Muscle layer of colon (tissue), 2 donors: ENCODE measurements at regions not wholly inside any gene's neighbourhood (a gene's known extent, or its start where the extent isn't known, plus 50 kb on each side); places are given as distances from the start of the nearest gene placed in this dataset.

Experiments used
- H3K27ac ChIP-seq: one replicate; pipeline ENCODE4 v1.7.0; 2013; ENCODE audit warnings: low read depth, mild to moderate bottlenecking, low read length, moderate library complexity
- H3K27me3 ChIP-seq, 2 donors: one replicate each; pipeline ENCODE4 v1.7.0; 2013; ENCODE audit warnings: low read length in 2 of 2, mild to moderate bottlenecking in 2 of 2; ENCODE audit not compliant: insufficient read depth in 2 of 2, control insufficient read depth in 1 of 2
- H3K36me3 ChIP-seq: one replicate; pipeline ENCODE4 v1.7.0; 2013; ENCODE audit warnings: mild to moderate bottlenecking, low read length; ENCODE audit not compliant: insufficient read depth
- H3K4me1 ChIP-seq: one replicate; pipeline ENCODE4 v1.7.0; 2013; ENCODE audit warnings: mild to moderate bottlenecking, low read length; ENCODE audit not compliant: insufficient read depth
- H3K4me3 ChIP-seq, 2 donors: one replicate each; pipeline ENCODE4 v1.7.0; 2013; ENCODE audit warnings: low read length in 2 of 2, low read depth in 1 of 2, mild to moderate bottlenecking in 1 of 2, moderate library complexity in 1 of 2
- H3K9ac ChIP-seq: one replicate; pipeline ENCODE4 v1.7.0; 2013; ENCODE audit warnings: low read length
- H3K9me3 ChIP-seq: one replicate; pipeline ENCODE4 v1.7.0; 2013; ENCODE audit warnings: mild to moderate bottlenecking, low read length
- donor health status: abdominal sarcoma.
- donor health status: Adenocarcinoma of cecum.

- H3K4me1 ChIP-seq, result no peaks in the 10 kb centered on the region
- no peaks in the 10 kb centered on the region for H3K27me3 ChIP-seq
- H3K36me3 ChIP-seq, result no peaks in the 10 kb centered on the region
- no peak overlapping the region for H3K9ac ChIP-seq
- no peak overlapping the region for H3K4me3 ChIP-seq
- H3K9me3 ChIP-seq, result no peaks in the 10 kb centered on the region
- no peak overlapping the region for H3K27ac ChIP-seq
Measured at GRCh38 chr10:89120931-89121763, 86.0 kb downstream of the CH25H start.

GRCh38 chr10:89119651-89120050, 87.5 kb downstream of the CH25H start:
- Histone ChIP-seq H3K9ac (no peak overlapping the region), H3K27me3 (no peaks in the 10 kb centered on the region), H3K36me3 (no peaks in the 10 kb centered on the region), H3K4me3 (no peak overlapping the region), H3K27ac (no peak overlapping the region), H3K4me1 (no peaks in the 10 kb centered on the region), H3K9me3 (no peaks in the 10 kb centered on the region)

- Histone ChIP-seq H3K4me3 (no peak overlapping the region), H3K9me3 (no peaks in the 10 kb centered on the region), H3K36me3 (no peaks in the 10 kb centered on the region), H3K4me1 (no peaks in the 10 kb centered on the region), H3K9ac (no peak overlapping the region), H3K27ac (no peak overlapping the region), H3K27me3 (no peaks in the 10 kb centered on the region)
Measured at GRCh38 chr10:89118091-89118490, 89.0 kb downstream of the CH25H start.

- no peaks in the 10 kb centered on the region for H3K27me3 ChIP-seq
- H3K4me1 ChIP-seq, result no peaks in the 10 kb centered on the region
- H3K9me3 ChIP-seq, result no peaks in the 10 kb centered on the region
- H3K4me3 ChIP-seq, result no peak overlapping the region
- H3K36me3 ChIP-seq, result no peaks in the 10 kb centered on the region
- H3K9ac ChIP-seq, result no peak overlapping the region
- H3K27ac ChIP-seq, result no peak overlapping the region
Measured at GRCh38 chr10:89115876-89116627, 91.1 kb downstream of the CH25H start.

- Histone ChIP-seq H3K27ac (no peak overlapping the region), H3K27me3 (no peaks in the 10 kb centered on the region), H3K9ac (no peak overlapping the region), H3K4me1 (no peaks in the 10 kb centered on the region), H3K36me3 (no peaks in the 10 kb centered on the region), H3K4me3 (no peak overlapping the region), H3K9me3 (no peaks in the 10 kb centered on the region)
Measured at GRCh38 chr10:89114846-89115625, 92.1 kb downstream of the CH25H start.

- H3K27me3 ChIP-seq, result no peaks in the 10 kb centered on the region
- H3K27ac ChIP-seq, result no peak overlapping the region
- H3K36me3 ChIP-seq, result no peaks in the 10 kb centered on the region
- H3K4me1 ChIP-seq, result no peaks in the 10 kb centered on the region
- H3K9me3 ChIP-seq, result no peaks in the 10 kb centered on the region
- H3K9ac ChIP-seq, result no peak overlapping the region
- H3K4me3 ChIP-seq, result no peak overlapping the region
Measured at GRCh38 chr10:89102735-89103134, 104.4 kb downstream of the CH25H start.

GRCh38 chr10:89101943-89102342, 105.2 kb downstream of the CH25H start:
- no peaks in the 10 kb centered on the region for H3K36me3 ChIP-seq
- H3K4me3 ChIP-seq, result no peak overlapping the region
- no peaks in the 10 kb centered on the region for H3K27me3 ChIP-seq
- H3K9ac ChIP-seq, result no peak overlapping the region
- H3K4me1 ChIP-seq, result no peaks in the 10 kb centered on the region
- no peaks in the 10 kb centered on the region for H3K9me3 ChIP-seq
- H3K27ac ChIP-seq, result no peak overlapping the region

- no peak overlapping the region for H3K27ac ChIP-seq
- no peaks in the 10 kb centered on the region for H3K27me3 ChIP-seq
- no peaks in the 10 kb centered on the region for H3K9me3 ChIP-seq
- no peaks in the 10 kb centered on the region for H3K4me1 ChIP-seq
- H3K36me3 ChIP-seq, result no peaks in the 10 kb centered on the region
- no peak overlapping the region for H3K4me3 ChIP-seq
- no peak overlapping the region for H3K9ac ChIP-seq
Measured at GRCh38 chr10:89100680-89101079, 106.4 kb downstream of the CH25H start.

GRCh38 chr10:89097226-89097625, 106.6 kb downstream of the FAS start:
- H3K9ac ChIP-seq, result no peak overlapping the region
- H3K27me3 ChIP-seq, result no peaks in the 10 kb centered on the region
- no peaks in the 10 kb centered on the region for H3K36me3 ChIP-seq
- H3K9me3 ChIP-seq, result no peaks in the 10 kb centered on the region
- no peak overlapping the region for H3K27ac ChIP-seq
- no peaks in the 10 kb centered on the region for H3K4me1 ChIP-seq
- no peak overlapping the region for H3K4me3 ChIP-seq

- Histone ChIP-seq H3K9ac (no peak overlapping the region), H3K4me1 (peaks cover 2% of the 10 kb centered on the region), H3K4me3 (no peak overlapping the region), H3K27ac (no peak overlapping the region), H3K27me3 (no peaks in the 10 kb centered on the region), H3K9me3 (no peaks in the 10 kb centered on the region), H3K36me3 (no peaks in the 10 kb centered on the region)
Measured at GRCh38 chr10:89095701-89096391, 105.2 kb downstream of the FAS start.

GRCh38 chr10:89093728-89094127, 103.1 kb downstream of the FAS start:
- Histone ChIP-seq H3K9ac (no peak overlapping the region), H3K27ac (no peak overlapping the region), H3K36me3 (no peaks in the 10 kb centered on the region), H3K4me1 (peaks cover 4% of the 10 kb centered on the region), H3K27me3 (no peaks in the 10 kb centered on the region), H3K9me3 (no peaks in the 10 kb centered on the region), H3K4me3 (no peak overlapping the region)
